B cell (primary cell): ENCODE measurements at regions not wholly inside any gene's neighbourhood (a gene's known extent, or its start where the extent isn't known, plus 50 kb on each side); places are given as distances from the start of the nearest gene placed in this dataset.

ENCODE experiments used
- ATAC-seq: fragments of 200-7000 bp; cut with Tn5 transposase; one replicate; pipeline ENCODE4 v1.10.0; 2021; ENCODE audit warnings: low read depth, mild to moderate bottlenecking, moderate number of reproducible peaks, moderate library complexity
- CTCF ChIA-PET: fragments of 350-600 bp; sonication (Branson Sonifier 250); formaldehyde crosslinking; loops from one replicate; lab custom pipeline; 2021; ENCODE audit warnings: antibody characterized with exemption, inconsistent platforms; lab: Charles Lee
- POLR2A ChIA-PET: fragments of 350-600 bp; sonication (Branson Sonifier 250); formaldehyde crosslinking; loops from one replicate; lab custom pipeline; 2021; ENCODE audit warnings: antibody characterized with exemption; lab: Charles Lee
- DNase-seq: peaks from one replicate; pipeline ENCODE4 v3.0.0; 2013
- H2AFZ ChIP-seq: 2 replicates; pipeline ENCODE4 v1.6.1; 2012; ENCODE audit warnings: mild to moderate bottlenecking, low read depth, low read length; ENCODE audit not compliant: insufficient read depth, poor library complexity, severe bottlenecking
- H3K27ac ChIP-seq, 2 donors: 1 replicate in 1 of 2; 2 replicates in 1 of 2; pipeline ENCODE4 v1.5.1; 2012 to 2013; ENCODE audit warnings: low read length in 2 of 2, mild to moderate bottlenecking in 2 of 2, moderate library complexity in 1 of 2
- H3K27me3 ChIP-seq, 4 experiments: fragments of 200-600 bp in 1 of 4; sonication (generic) in 1 of 4; replicated peaks in 1 of 4; 1 replicate in 2 of 4; 2 replicates in 2 of 4; pipeline versions ENCODE4 v1.6.1 to v1.7.0; 2013 to 2016; ENCODE audit warnings: low read length in 3 of 4, mild to moderate bottlenecking in 2 of 4, mixed read lengths in 1 of 4, moderate library complexity in 1 of 4; ENCODE audit not compliant: insufficient read depth in 4 of 4, control insufficient read depth in 3 of 4; ENCODE audit errors: control extremely low read depth in 1 of 4
- H3K36me3 ChIP-seq, 2 experiments: replicated peaks in 1 of 2; 1 replicate in 1 of 2; 2 replicates in 1 of 2; pipeline versions ENCODE4 v1.6.1 to v1.7.1; 2013; ENCODE audit warnings: low read length in 1 of 2; ENCODE audit not compliant: insufficient read depth in 2 of 2, control insufficient read depth in 1 of 2; ENCODE audit errors: control extremely low read depth in 1 of 2, extremely low read depth in 1 of 2
- H3K4me1 ChIP-seq, 2 donors: fragments of 200-600 bp in 1 of 2; sonication (generic) in 1 of 2; 1 replicate in 1 of 2; 2 replicates in 1 of 2; pipeline versions ENCODE4 v1.5.1 to v1.6.1; 2013 to 2017; ENCODE audit warnings: low read length in 2 of 2; ENCODE audit not compliant: control insufficient read depth in 2 of 2, insufficient read depth in 2 of 2
- H3K4me2 ChIP-seq: replicated peaks from 2 replicates; pipeline ENCODE3; 2012; ENCODE audit warnings: mild to moderate bottlenecking, low read depth, low read length; ENCODE audit not compliant: poor library complexity, severe bottlenecking
- H3K4me3 ChIP-seq, 5 experiments: fragments of 200-600 bp in 1 of 5; sonication (generic) in 1 of 5; 1 replicate in 3 of 5; 2 replicates in 2 of 5; pipeline versions ENCODE4 v1.5.1 to v1.7.0; 2011 to 2016; ENCODE audit warnings: low read length in 4 of 5, mild to moderate bottlenecking in 4 of 5, low read depth in 2 of 5, control low read depth in 1 of 5, moderate library complexity in 1 of 5; ENCODE audit not compliant: insufficient read depth in 1 of 5; ENCODE audit errors: control extremely low read depth in 1 of 5, extremely low read depth in 1 of 5
- H3K79me2 ChIP-seq: fragments of 200-600 bp; sonication (generic); one replicate; pipeline ENCODE4 v1.6.0; 2016; ENCODE audit warnings: low read length; ENCODE audit not compliant: control insufficient read depth, insufficient read depth
- H3K9ac ChIP-seq: fragments of 200-600 bp; sonication (generic); 2 replicates; pipeline ENCODE4 v1.6.1; 2017; ENCODE audit warnings: mild to moderate bottlenecking, low read length, moderate library complexity
- H3K9me3 ChIP-seq, 3 donors: one replicate each; pipeline versions ENCODE4 v1.6.1 to v1.7.1; 2013; ENCODE audit warnings: low read length in 2 of 3; ENCODE audit not compliant: control insufficient read depth in 2 of 3, insufficient read depth in 1 of 3; ENCODE audit errors: control extremely low read depth in 1 of 3
- H4K20me1 ChIP-seq: 2 replicates; pipeline ENCODE4 v1.6.0; 2012; ENCODE audit warnings: mild to moderate bottlenecking, low read length; ENCODE audit not compliant: insufficient read depth, control insufficient read depth, poor library complexity, severe bottlenecking
- H3K27ac Mint-ChIP-seq: one replicate; pipeline ENCODE4 v1.8.0; 2021; ENCODE audit warnings: mixed read lengths
- H3K27me3 Mint-ChIP-seq: one replicate; pipeline ENCODE4 v1.8.0; 2021; ENCODE audit warnings: mixed read lengths
- H3K4me1 Mint-ChIP-seq: one replicate; pipeline ENCODE4 v1.8.0; 2021; ENCODE audit warnings: mixed read lengths
- H3K4me3 Mint-ChIP-seq: one replicate; pipeline ENCODE4 v1.8.0; 2021; ENCODE audit warnings: mixed read lengths
- H3K9me3 Mint-ChIP-seq: one replicate; pipeline ENCODE4 v1.8.0; 2022; ENCODE audit warnings: mixed read lengths; ENCODE audit not compliant: insufficient read depth
- CTCF ChIP-seq: fragments of 200-600 bp; IDR thresholded peaks from one replicate; pipeline ENCODE4 v1.8.0; 2022; ENCODE audit warnings: antibody characterized with exemption, mild to moderate bottlenecking
- EZH2 ChIP-seq: IDR thresholded peaks from 2 replicates; pipeline ENCODE4 v1.6.1; 2012; ENCODE audit warnings: borderline replicate concordance, low read depth, mild to moderate bottlenecking, moderate library complexity, low read length; ENCODE audit not compliant: insufficient read depth, poor library complexity, severe bottlenecking
- WGBS: methylation state at CpG from one replicate; pipeline ENCODE4 v1.1.5; 2013; ENCODE audit warnings: missing lambda C conversion rate; ENCODE audit not compliant: insufficient coverage; 5-methylcytosine and 5-hydroxymethylcytosine counted together
- intact Hi-C: fragments of 100-400 bp; cut with micrococcal nuclease; formaldehyde crosslinking; loops from one replicate; pipeline ENCODE4 v1.10.0; 2022

DNA sequence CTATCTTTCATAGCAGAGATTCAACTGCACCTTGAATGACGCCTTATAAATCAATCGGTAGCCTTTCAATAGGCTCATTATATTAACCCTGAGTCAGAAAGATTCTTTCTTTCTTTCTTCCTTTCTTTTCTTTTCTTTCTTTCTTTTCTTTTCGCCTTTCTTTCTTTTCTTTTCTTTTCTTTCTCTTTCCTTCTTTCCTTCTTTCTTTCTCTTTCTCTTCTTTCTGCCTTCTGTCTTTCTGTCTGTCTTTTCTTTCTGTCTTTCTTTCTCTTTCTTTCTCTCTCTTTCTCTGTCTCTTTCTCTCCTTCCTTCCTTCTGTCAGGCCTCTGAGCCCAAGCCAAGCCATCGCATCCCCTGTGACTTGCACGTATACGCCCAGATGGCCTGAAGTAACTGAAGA is 86.0 kb upstream of the CLINT1 start:
- 100% methylated on average over 1 of the region's 6 CpGs for WGBS
- no peak overlapping the region for H2AFZ ChIP-seq
- ChIA-PET CTCF (no interaction called here), POLR2A (no interaction called here)
- Mint-ChIP-seq H3K27ac (no peak overlapping the region), H3K4me3 (no peak overlapping the region), H3K4me1 (peaks cover 5% of the 10 kb centered on the region), H3K27me3 (peaks cover 13% of the 10 kb centered on the region), H3K9me3 (no peaks in the 10 kb centered on the region)
- no peaks in the 10 kb centered on the region for H3K9me3 ChIP-seq
- H3K79me2 ChIP-seq, result no peaks in the 10 kb centered on the region
- H4K20me1 ChIP-seq, result no peaks in the 10 kb centered on the region
- no peak for DNase-seq
- no peak overlapping the region for H3K27ac ChIP-seq
- H3K9ac ChIP-seq, result no peak overlapping the region
- no peak overlapping the region for H3K4me3 ChIP-seq
- no peak overlapping the region for H3K4me2 ChIP-seq
- ATAC-seq, result no peak
- TF ChIP-seq EZH2 (no peak), CTCF (peak; percentile 20)
- peaks cover 6 to 8% of the 10 kb centered on the region in 2 donors for H3K4me1 ChIP-seq
- H3K27me3 ChIP-seq, result peaks cover 0 to 4% (median 0%) of the 10 kb centered on the region in 4 experiments
- no peaks in the 10 kb centered on the region for H3K36me3 ChIP-seq
- intact Hi-C loops, result no loop called here

DNA sequence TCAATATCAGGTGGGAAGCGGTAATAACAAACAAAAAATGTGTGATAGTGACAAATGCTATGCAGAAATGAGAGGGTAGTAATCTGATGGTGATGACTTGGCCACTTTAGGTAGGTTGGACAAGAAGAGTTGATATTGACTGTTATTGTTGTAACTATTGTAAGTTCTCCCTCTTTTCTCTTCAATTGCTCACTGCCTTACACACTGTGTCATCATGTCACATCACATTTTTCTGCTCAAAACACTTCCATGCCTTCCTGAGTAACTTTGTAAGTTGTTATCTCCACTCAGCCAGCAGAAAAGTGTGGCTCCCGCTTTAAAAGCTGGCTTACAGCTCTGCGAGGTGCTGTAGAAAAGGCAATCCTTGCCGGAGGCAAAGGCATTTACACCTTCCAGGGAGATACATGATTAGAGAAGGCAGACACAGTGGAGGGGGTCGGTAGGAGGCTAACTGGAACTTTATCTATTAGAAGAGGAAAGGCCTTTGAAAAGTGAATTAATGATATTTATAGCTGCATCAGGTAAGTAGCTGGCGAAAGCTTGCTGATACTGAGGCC is 85.2 kb upstream of the CLINT1 start:
- no peak overlapping the region for H3K4me2 ChIP-seq
- POLR2A ChIA-PET, result no interaction called here

More for the DNA sequence above, 85.2 kb upstream of the CLINT1 start:
- peaks cover 5% of the 10 kb centered on the region for H3K4me1 Mint-ChIP-seq
- no peaks in the 10 kb centered on the region for H3K79me2 ChIP-seq
- peaks cover 6 to 7% of the 10 kb centered on the region in 2 donors for H3K4me1 ChIP-seq
- CTCF ChIA-PET, result no interaction called here
- H3K27me3 ChIP-seq, result peaks cover 0 to 3% (median 0%) of the 10 kb centered on the region in 4 experiments
- H3K4me3 ChIP-seq, result no peak overlapping the region
- no peak overlapping the region for H3K4me3 Mint-ChIP-seq
- no peaks in the 10 kb centered on the region for H3K9me3 ChIP-seq
- no peaks in the 10 kb centered on the region for H3K9me3 Mint-ChIP-seq
- H3K27me3 Mint-ChIP-seq, result peaks cover 9% of the 10 kb centered on the region
- H3K36me3 ChIP-seq, result no peaks in the 10 kb centered on the region
- H2AFZ ChIP-seq, result no peak overlapping the region
- no peak overlapping the region for H3K9ac ChIP-seq
- WGBS, result 81% methylated on average over 3 of the region's 6 CpGs
- DNase-seq (no peak), ATAC-seq (no peak)
- no peaks in the 10 kb centered on the region for H4K20me1 ChIP-seq
- H3K27ac Mint-ChIP-seq, result no peak overlapping the region
- H3K27ac ChIP-seq, result no peak overlapping the region
- no peak for TF ChIP-seq EZH2
- TF ChIP-seq CTCF, result no peak
- intact Hi-C loops, result no loop called here
